GM23338 (cell line): ENCODE measurements at regions not wholly inside any gene's neighbourhood (a gene's known extent, or its start where the extent isn't known, plus 50 kb on each side); places are given as distances from the start of the nearest gene placed in this dataset.

ENCODE experiments used
- ATAC-seq: fragments of 200-7000 bp; cut with Tn5 transposase; 3 replicates; pipeline ENCODE4 v1.9.1; 2020
- DNase-seq: peaks from one replicate; pipeline ENCODE4 v3.0.0-alpha.2; 2015; ENCODE audit warnings: low spot score
- H2AFZ ChIP-seq: fragments of 200-600 bp; sonication (generic); 2 replicates; pipeline ENCODE4 v1.8.0; 2016; ENCODE audit warnings: antibody characterized with exemption, mild to moderate bottlenecking, moderate library complexity
- H3F3A ChIP-seq: fragments of 200-600 bp; sonication (generic); replicated peaks from 2 replicates; pipeline ENCODE4 v1.8.0; 2017; ENCODE audit warnings: antibody characterized with exemption, mixed run types, low read depth
- H3K27ac ChIP-seq: fragments of 200-600 bp; sonication (generic); 2 replicates; pipeline ENCODE4 v1.6.1; 2016; ENCODE audit warnings: low read depth
- H3K27me3 ChIP-seq: fragments of 200-600 bp; sonication (generic); 2 replicates; pipeline ENCODE4 v1.8.0; 2016; ENCODE audit warnings: mild to moderate bottlenecking, mixed run types, moderate library complexity; ENCODE audit not compliant: insufficient read depth
- H3K36me3 ChIP-seq: fragments of 200-600 bp; sonication (generic); 2 replicates; pipeline ENCODE4 v1.8.0; 2016; ENCODE audit warnings: mild to moderate bottlenecking; ENCODE audit not compliant: insufficient read depth
- H3K4me1 ChIP-seq: fragments of 200-600 bp; sonication (generic); 2 replicates; pipeline ENCODE4 v1.8.0; 2016; ENCODE audit warnings: mild to moderate bottlenecking, moderate library complexity; ENCODE audit not compliant: insufficient read depth
- H3K4me2 ChIP-seq: fragments of 200-600 bp; sonication (generic); 2 replicates; pipeline ENCODE4 v1.7.1; 2017; ENCODE audit warnings: mixed run types
- H3K4me3 ChIP-seq: fragments of 200-600 bp; sonication (generic); 2 replicates; pipeline ENCODE4 v1.6.1; 2016; ENCODE audit warnings: mixed run types
- H3K79me2 ChIP-seq: fragments of 200-600 bp; sonication (generic); replicated peaks from 2 replicates; pipeline ENCODE4 v1.8.0; 2017; ENCODE audit warnings: mild to moderate bottlenecking; ENCODE audit not compliant: insufficient read depth
- H3K9me2 ChIP-seq: fragments of 200-600 bp; sonication (generic); 2 replicates; pipeline ENCODE4 v1.8.0; 2017; ENCODE audit not compliant: insufficient read depth
- H4K20me1 ChIP-seq: fragments of 200-600 bp; sonication (generic); replicated peaks from 2 replicates; pipeline ENCODE4 v1.8.0; 2017; ENCODE audit warnings: mild to moderate bottlenecking; ENCODE audit not compliant: insufficient read depth
- H3K27ac Mint-ChIP-seq: 2 replicates; pipeline ENCODE4 v1.8.0; 2020; ENCODE audit warnings: inconsistent platforms, mild to moderate bottlenecking, moderate library complexity, mixed read lengths
- H3K27me3 Mint-ChIP-seq: 3 replicates; pipeline ENCODE4 v1.8.0; 2022; ENCODE audit warnings: low read depth, mild to moderate bottlenecking, moderate library complexity, mixed read lengths, inconsistent platforms; ENCODE audit not compliant: insufficient read depth, poor library complexity
- H3K36me3 Mint-ChIP-seq: 3 replicates; pipeline ENCODE4 v1.8.0; 2021; ENCODE audit warnings: low read depth, mild to moderate bottlenecking, inconsistent platforms, moderate library complexity, mixed read lengths
- H3K4me1 Mint-ChIP-seq: 3 replicates; pipeline ENCODE4 v1.8.0; 2020; ENCODE audit warnings: mild to moderate bottlenecking, inconsistent platforms, mixed read lengths
- H3K4me3 Mint-ChIP-seq: 3 replicates; pipeline ENCODE4 v1.8.0; 2021; ENCODE audit warnings: moderate library complexity, mild to moderate bottlenecking, inconsistent platforms, mixed read lengths
- H3K9me3 Mint-ChIP-seq: 3 replicates; pipeline ENCODE4 v1.8.0; 2020; ENCODE audit warnings: moderate library complexity, mild to moderate bottlenecking, inconsistent platforms, mixed read lengths
- CREB1 ChIP-seq: fragments of 250-450 bp; sonication (Bioruptor Pico); IDR thresholded peaks from 2 replicates; pipeline ENCODE4 v1.5.0; 2020; ENCODE audit warnings: low read depth, mild to moderate bottlenecking, moderate library complexity
- EZH2phosphoT487 ChIP-seq: fragments of 200-600 bp; sonication (generic); IDR thresholded peaks from one replicate; pipeline ENCODE4 v1.8.1; 2018; ENCODE audit warnings: antibody characterized with exemption; ENCODE audit not compliant: unreplicated experiment
- NANOG ChIP-seq: IDR thresholded peaks from 2 replicates; pipeline ENCODE4 v1.6.1; 2016; ENCODE audit warnings: antibody characterized with exemption, borderline replicate concordance
- TF ChIP-seq, protein P1 (sequence below): IDR thresholded peaks from 2 replicates; pipeline ENCODE4 v1.6.1; 2016; ENCODE audit warnings: antibody characterized with exemption
- TF ChIP-seq, protein P2 (sequence below): fragments of 250-450 bp; sonication (Bioruptor Pico); IDR thresholded peaks from 2 replicates; pipeline ENCODE4 v1.5.0; 2020; ENCODE audit warnings: mild to moderate bottlenecking, moderate library complexity
- TF ChIP-seq, protein P3 (sequence below): IDR thresholded peaks from one replicate; pipeline ENCODE4 v1.6.1; 2018; ENCODE audit warnings: antibody characterized with exemption; ENCODE audit not compliant: unreplicated experiment

DNA sequence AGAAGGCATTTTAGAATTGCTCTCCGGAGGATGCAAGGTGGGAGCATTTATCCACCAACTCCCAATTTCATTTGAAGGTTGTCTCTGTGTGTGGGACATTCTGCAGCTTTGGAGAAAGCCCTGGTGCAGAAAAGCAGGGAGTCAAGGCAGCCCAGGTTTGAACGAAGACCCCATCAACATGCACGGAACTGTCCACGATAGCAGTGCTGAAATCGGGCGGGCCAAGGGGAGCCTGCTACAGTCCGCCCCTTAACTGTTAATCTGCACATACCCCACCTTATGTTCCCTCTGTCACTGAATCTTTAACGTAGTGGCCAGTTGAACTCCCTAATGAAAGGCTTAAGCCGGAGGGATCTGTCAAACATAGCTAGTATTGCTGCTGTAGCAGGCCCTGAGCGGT is 68.8 kb upstream of the C1orf174 start:
- H3K27ac Mint-ChIP-seq = no peak overlapping the region
- Histone ChIP-seq H3K4me1 (no peaks in the 10 kb centered on the region), H3K9me2 (no peaks in the 10 kb centered on the region), H3K4me2 (no peak overlapping the region), H3K36me3 (no peaks in the 10 kb centered on the region; the same call in 1 of the 2 replicates), H4K20me1 (no peaks in the 10 kb centered on the region), H3K27me3 (no peaks in the 10 kb centered on the region), H3K4me3 (no peak overlapping the region), H3K79me2 (no peaks in the 10 kb centered on the region), H3K27ac (no peak overlapping the region), H3F3A (no peaks in the 10 kb centered on the region), H2AFZ (no peak overlapping the region)
- H3K27me3 Mint-ChIP-seq = peaks cover 4% of the 10 kb centered on the region
- ATAC-seq (no peak), DNase-seq (peak; percentile 4)
- H3K9me3 Mint-ChIP-seq = peaks cover 95% of the 10 kb centered on the region
- TF ChIP-seq, protein P1, sequence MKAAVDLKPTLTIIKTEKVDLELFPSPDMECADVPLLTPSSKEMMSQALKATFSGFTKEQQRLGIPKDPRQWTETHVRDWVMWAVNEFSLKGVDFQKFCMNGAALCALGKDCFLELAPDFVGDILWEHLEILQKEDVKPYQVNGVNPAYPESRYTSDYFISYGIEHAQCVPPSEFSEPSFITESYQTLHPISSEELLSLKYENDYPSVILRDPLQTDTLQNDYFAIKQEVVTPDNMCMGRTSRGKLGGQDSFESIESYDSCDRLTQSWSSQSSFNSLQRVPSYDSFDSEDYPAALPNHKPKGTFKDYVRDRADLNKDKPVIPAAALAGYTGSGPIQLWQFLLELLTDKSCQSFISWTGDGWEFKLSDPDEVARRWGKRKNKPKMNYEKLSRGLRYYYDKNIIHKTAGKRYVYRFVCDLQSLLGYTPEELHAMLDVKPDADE = no peak
- TF ChIP-seq, protein P2, sequence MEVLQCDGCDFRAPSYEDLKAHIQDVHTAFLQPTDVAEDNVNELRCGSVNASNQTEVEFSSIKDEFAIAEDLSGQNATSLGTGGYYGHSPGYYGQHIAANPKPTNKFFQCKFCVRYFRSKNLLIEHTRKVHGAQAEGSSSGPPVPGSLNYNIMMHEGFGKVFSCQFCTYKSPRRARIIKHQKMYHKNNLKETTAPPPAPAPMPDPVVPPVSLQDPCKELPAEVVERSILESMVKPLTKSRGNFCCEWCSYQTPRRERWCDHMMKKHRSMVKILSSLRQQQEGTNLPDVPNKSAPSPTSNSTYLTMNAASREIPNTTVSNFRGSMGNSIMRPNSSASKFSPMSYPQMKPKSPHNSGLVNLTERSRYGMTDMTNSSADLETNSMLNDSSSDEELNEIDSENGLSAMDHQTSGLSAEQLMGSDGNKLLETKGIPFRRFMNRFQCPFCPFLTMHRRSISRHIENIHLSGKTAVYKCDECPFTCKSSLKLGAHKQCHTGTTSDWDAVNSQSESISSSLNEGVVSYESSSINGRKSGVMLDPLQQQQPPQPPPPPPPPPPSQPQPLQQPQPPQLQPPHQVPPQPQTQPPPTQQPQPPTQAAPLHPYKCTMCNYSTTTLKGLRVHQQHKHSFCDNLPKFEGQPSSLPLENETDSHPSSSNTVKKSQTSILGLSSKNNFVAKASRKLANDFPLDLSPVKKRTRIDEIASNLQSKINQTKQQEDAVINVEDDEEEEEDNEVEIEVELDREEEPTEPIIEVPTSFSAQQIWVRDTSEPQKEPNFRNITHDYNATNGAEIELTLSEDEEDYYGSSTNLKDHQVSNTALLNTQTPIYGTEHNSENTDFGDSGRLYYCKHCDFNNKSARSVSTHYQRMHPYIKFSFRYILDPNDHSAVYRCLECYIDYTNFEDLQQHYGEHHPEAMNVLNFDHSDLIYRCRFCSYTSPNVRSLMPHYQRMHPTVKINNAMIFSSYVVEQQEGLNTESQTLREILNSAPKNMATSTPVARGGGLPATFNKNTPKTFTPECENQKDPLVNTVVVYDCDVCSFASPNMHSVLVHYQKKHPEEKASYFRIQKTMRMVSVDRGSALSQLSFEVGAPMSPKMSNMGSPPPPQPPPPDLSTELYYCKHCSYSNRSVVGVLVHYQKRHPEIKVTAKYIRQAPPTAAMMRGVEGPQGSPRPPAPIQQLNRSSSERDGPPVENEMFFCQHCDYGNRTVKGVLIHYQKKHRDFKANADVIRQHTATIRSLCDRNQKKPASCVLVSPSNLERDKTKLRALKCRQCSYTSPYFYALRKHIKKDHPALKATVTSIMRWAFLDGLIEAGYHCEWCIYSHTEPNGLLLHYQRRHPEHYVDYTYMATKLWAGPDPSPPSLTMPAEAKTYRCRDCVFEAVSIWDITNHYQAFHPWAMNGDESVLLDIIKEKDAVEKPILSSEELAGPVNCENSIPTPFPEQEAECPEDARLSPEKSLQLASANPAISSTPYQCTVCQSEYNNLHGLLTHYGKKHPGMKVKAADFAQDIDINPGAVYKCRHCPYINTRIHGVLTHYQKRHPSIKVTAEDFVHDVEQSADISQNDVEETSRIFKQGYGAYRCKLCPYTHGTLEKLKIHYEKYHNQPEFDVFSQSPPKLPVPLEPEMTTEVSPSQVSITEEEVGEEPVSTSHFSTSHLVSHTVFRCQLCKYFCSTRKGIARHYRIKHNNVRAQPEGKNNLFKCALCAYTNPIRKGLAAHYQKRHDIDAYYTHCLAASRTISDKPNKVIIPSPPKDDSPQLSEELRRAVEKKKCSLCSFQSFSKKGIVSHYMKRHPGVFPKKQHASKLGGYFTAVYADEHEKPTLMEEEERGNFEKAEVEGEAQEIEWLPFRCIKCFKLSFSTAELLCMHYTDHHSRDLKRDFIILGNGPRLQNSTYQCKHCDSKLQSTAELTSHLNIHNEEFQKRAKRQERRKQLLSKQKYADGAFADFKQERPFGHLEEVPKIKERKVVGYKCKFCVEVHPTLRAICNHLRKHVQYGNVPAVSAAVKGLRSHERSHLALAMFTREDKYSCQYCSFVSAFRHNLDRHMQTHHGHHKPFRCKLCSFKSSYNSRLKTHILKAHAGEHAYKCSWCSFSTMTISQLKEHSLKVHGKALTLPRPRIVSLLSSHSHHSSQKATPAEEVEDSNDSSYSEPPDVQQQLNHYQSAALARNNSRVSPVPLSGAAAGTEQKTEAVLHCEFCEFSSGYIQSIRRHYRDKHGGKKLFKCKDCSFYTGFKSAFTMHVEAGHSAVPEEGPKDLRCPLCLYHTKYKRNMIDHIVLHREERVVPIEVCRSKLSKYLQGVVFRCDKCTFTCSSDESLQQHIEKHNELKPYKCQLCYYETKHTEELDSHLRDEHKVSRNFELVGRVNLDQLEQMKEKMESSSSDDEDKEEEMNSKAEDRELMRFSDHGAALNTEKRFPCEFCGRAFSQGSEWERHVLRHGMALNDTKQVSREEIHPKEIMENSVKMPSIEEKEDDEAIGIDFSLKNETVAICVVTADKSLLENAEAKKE (CRISPR knock-in tag) = no peak
- TF ChIP-seq, protein P3, sequence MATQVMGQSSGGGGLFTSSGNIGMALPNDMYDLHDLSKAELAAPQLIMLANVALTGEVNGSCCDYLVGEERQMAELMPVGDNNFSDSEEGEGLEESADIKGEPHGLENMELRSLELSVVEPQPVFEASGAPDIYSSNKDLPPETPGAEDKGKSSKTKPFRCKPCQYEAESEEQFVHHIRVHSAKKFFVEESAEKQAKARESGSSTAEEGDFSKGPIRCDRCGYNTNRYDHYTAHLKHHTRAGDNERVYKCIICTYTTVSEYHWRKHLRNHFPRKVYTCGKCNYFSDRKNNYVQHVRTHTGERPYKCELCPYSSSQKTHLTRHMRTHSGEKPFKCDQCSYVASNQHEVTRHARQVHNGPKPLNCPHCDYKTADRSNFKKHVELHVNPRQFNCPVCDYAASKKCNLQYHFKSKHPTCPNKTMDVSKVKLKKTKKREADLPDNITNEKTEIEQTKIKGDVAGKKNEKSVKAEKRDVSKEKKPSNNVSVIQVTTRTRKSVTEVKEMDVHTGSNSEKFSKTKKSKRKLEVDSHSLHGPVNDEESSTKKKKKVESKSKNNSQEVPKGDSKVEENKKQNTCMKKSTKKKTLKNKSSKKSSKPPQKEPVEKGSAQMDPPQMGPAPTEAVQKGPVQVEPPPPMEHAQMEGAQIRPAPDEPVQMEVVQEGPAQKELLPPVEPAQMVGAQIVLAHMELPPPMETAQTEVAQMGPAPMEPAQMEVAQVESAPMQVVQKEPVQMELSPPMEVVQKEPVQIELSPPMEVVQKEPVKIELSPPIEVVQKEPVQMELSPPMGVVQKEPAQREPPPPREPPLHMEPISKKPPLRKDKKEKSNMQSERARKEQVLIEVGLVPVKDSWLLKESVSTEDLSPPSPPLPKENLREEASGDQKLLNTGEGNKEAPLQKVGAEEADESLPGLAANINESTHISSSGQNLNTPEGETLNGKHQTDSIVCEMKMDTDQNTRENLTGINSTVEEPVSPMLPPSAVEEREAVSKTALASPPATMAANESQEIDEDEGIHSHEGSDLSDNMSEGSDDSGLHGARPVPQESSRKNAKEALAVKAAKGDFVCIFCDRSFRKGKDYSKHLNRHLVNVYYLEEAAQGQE = peak; percentile 44
- TF ChIP-seq EZH2phosphoT487 = no peak
- no peak for TF ChIP-seq CREB1 (CRISPR knock-in tag)
- no peak for TF ChIP-seq NANOG
- no peaks in the 10 kb centered on the region for H3K4me1 Mint-ChIP-seq
- H3K4me3 Mint-ChIP-seq = no peak overlapping the region
- peaks cover 13% of the 10 kb centered on the region for H3K36me3 Mint-ChIP-seq
